ENCODE measurements at regions not wholly inside any gene's neighbourhood (a gene's known extent, or its start where the extent isn't known, plus 50 kb on each side); places are given as distances from the start of the nearest gene placed in this dataset.

DNA sequence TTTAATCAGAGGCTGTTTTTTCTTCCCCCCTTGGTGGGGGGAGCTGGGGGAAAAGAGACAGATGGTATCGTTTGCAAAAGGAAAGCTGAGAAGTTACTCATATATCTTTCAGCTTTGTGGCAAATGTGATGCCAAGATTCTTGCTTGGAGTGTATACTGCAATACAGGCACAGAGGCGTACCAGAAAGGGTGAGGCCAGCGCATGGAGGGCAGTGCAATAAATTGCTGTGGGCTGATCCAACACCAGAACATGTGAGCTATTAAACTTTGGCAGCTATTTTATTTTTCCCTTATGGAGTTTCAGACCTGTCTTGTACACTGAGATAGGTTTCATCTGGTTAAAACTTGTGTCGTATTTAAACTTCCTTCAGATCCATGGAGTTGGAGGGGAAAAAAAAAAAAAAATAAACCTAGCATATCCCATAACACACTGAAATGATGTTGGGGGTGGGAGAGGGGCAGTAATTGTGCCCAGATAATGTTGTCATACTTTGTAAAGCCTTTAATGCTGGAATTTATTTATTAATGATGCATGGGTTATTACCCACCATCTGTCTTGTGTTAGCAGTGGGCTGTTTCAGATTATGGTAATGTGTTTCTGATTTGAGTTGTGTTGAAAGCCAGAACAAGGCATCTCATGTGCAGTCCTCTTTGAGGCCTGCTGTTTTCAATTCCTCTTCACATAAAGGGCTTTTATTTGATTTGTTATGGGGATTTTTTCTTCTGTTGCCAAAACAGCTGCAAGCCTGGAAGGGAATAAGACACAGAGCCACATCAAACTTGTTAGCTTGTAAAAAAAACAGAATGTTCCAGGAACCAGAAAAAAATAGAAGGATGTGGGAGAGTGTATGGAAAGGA lies 891.3 kb downstream of the TLE1 start:
- Histone ChIP-seq H3K4me2 (ENCODE audit: insufficient read depth in 1 of 2, low read depth in 2 of 2, low read length in 2 of 2) (no peak overlapping the region), H3K79me2 (ENCODE audit: control insufficient read depth in 1 of 2, insufficient read depth in 2 of 2, low read length in 2 of 2) (no peaks in the 10 kb centered on the region), H3K18ac (ENCODE audit: extremely low read depth, low read length) (no peak overlapping the region), H4K20me1 (replicated peaks in 1 of 2; ENCODE audit: control insufficient read depth in 1 of 2, insufficient read depth in 2 of 2, low read length in 2 of 2) (no peaks in the 10 kb centered on the region), H3K23me2 (ENCODE audit: low read depth, low read length) (no peaks in the 10 kb centered on the region), H3K27me3 (replicated peaks in 1 of 4; ENCODE audit: control insufficient read depth in 3 of 4, extremely low read depth in 1 of 4, insufficient read depth in 3 of 4, low read length in 3 of 4) (no peaks in the 10 kb centered on the region), H3K79me1 (ENCODE audit: low read depth, low read length) (no peaks in the 10 kb centered on the region), H2BK20ac (ENCODE audit: low read length) (no peak overlapping the region), H2AFZ (ENCODE audit: low read length) (no peak overlapping the region), H4K8ac (ENCODE audit: extremely low read depth, insufficient read depth, low read length) (no peak overlapping the region), H3K9ac (replicated peaks in 1 of 4; ENCODE audit: extremely low read depth in 1 of 4, low read depth in 3 of 4, low read length in 3 of 4) (no peak overlapping the region), H2BK12ac (ENCODE audit: low read depth, low read length) (no peak overlapping the region), H3K4me3 (ENCODE audit: extremely low read depth in 1 of 4, insufficient read depth in 2 of 4, low read depth in 3 of 4, low read length in 4 of 4) (no peak overlapping the region), H3K56ac (replicated peaks; ENCODE audit: insufficient read length, low read depth, low read length) (no peak overlapping the region), H3K4ac (replicated peaks; ENCODE audit: insufficient read length, low read depth, low read length) (no peak overlapping the region), H2BK120ac (replicated peaks; ENCODE audit: low read depth, low read length) (no peak overlapping the region), H3K36me3 (ENCODE audit: control insufficient read depth in 2 of 4, insufficient read depth in 4 of 4, low read length in 3 of 4) (peaks cover 0 to 2% (median 0%) of the 10 kb centered on the region in 4 experiments; a peak in 1 of 8 replicates), H2AK5ac (ENCODE audit: low read depth, low read length) (no peak overlapping the region), H4K91ac (replicated peaks; ENCODE audit: insufficient read length, low read length) (no peak overlapping the region), H2BK5ac (ENCODE audit: low read depth, low read length) (no peak overlapping the region), H3K9me3 (ENCODE audit: insufficient read depth in 2 of 2, low read depth in 1 of 2, low read length in 1 of 2) (no peaks in the 10 kb centered on the region; a peak in 1 of 4 replicates), H4K5ac (ENCODE audit: insufficient read length, low read depth, low read length) (no peak overlapping the region), H3K4me1 (replicated peaks in 1 of 4; ENCODE audit: control insufficient read depth in 3 of 4, insufficient read depth in 4 of 4, low read length in 3 of 4) (no peaks in the 10 kb centered on the region; a peak in 1 of 7 replicates), H3K14ac (ENCODE audit: insufficient read length) (no peak overlapping the region), H3K23ac (ENCODE audit: insufficient read length) (no peak overlapping the region), H2BK15ac (ENCODE audit: low read length) (no peak overlapping the region), H3K27ac (ENCODE audit: low read depth, low read length) (no peak overlapping the region)
- no peak for DNase-seq (ENCODE audit: low read depth in 1 of 2, low spot score in 2 of 2)
- FAIRE-seq: no peak
- WGBS, 2 experiments (ENCODE audit: extremely low coverage in 1 of 2, insufficient coverage in 1 of 2, insufficient read length in 1 of 2, insufficient replicate concordance in 2 of 2, low coverage in 1 of 2, low lambda C conversion rate in 2 of 2, missing lambda C conversion rate in 1 of 2): 93% methylated on average over 4 of the region's 4 CpGs; no CpG with 5 or more reads in 1 of the 2 experiments
- ChIA-PET POLR2A (ENCODE audit: partially characterized antibody) (no interaction called here), CTCF (ENCODE audit: partially characterized antibody) (interaction anchor here (0.6 kb wide), 1 partner anchor 254 kb away, joined by 3 read pairs; no protein-coding TSS in a partner anchor)
- TF ChIP-seq, protein P1, sequence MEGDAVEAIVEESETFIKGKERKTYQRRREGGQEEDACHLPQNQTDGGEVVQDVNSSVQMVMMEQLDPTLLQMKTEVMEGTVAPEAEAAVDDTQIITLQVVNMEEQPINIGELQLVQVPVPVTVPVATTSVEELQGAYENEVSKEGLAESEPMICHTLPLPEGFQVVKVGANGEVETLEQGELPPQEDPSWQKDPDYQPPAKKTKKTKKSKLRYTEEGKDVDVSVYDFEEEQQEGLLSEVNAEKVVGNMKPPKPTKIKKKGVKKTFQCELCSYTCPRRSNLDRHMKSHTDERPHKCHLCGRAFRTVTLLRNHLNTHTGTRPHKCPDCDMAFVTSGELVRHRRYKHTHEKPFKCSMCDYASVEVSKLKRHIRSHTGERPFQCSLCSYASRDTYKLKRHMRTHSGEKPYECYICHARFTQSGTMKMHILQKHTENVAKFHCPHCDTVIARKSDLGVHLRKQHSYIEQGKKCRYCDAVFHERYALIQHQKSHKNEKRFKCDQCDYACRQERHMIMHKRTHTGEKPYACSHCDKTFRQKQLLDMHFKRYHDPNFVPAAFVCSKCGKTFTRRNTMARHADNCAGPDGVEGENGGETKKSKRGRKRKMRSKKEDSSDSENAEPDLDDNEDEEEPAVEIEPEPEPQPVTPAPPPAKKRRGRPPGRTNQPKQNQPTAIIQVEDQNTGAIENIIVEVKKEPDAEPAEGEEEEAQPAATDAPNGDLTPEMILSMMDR (IDR thresholded peaks at IDR 0.05; ENCODE audit: control extremely low read depth in 1 of 3, insufficient read depth in 1 of 3, low read depth in 1 of 3, low read length in 3 of 3): no peak
- TF ChIP-seq CREB1 (IDR thresholded peaks at IDR 0.05): no peak
- TF ChIP-seq NRF1 (IDR thresholded peaks at IDR 0.05; ENCODE audit: low read depth, low read length): no peak
- no peak for TF ChIP-seq BACH1 (IDR thresholded peaks at IDR 0.05; ENCODE audit: low read length)
- no peak for TF ChIP-seq TAF1 (IDR thresholded peaks at IDR 0.05; ENCODE audit: low read depth, low read length)
- TF ChIP-seq BCL11A (IDR thresholded peaks at IDR 0.05; ENCODE audit: low read depth in 2 of 2, low read length in 2 of 2): no peak
- TF ChIP-seq KDM4A (IDR thresholded peaks at IDR 0.05; ENCODE audit: low read depth, low read length, severe bottlenecking): no peak
- TF ChIP-seq POLR2AphosphoS5 (IDR thresholded peaks at IDR 0.05; ENCODE audit: low read depth, low read length): no peak
- no peak for TF ChIP-seq SUZ12 (IDR thresholded peaks at IDR 0.05; ENCODE audit: low read length)
- TF ChIP-seq TEAD4 (IDR thresholded peaks at IDR 0.05; ENCODE audit: low read depth, low read length): no peak
- no peak for TF ChIP-seq POU5F1 (IDR thresholded peaks at IDR 0.05; ENCODE audit: low read depth, low read length)
